CD14-positive monocyte (primary cell): ENCODE measurements at regions not wholly inside any gene's neighbourhood (a gene's known extent, or its start where the extent isn't known, plus 50 kb on each side); places are given as distances from the start of the nearest gene placed in this dataset.

Source experiments
- DNase-seq, 3 donors: peaks; one replicate each; pipeline ENCODE4 v3.0.0-alpha.2; 2011 to 2022
- H2AFZ ChIP-seq: 2 replicates; pipeline ENCODE4 v1.6.0; 2012; ENCODE audit warnings: mild to moderate bottlenecking, low read depth, low read length, inconsistent platforms; ENCODE audit not compliant: insufficient read depth, poor library complexity, severe bottlenecking
- H3K27ac ChIP-seq, 2 donors: 1 replicate in 1 of 2; 2 replicates in 1 of 2; pipeline ENCODE4 v1.5.1; 2012 to 2013; ENCODE audit warnings: low read length in 2 of 2, control low read depth in 1 of 2, inconsistent platforms in 1 of 2, low read depth in 1 of 2, mild to moderate bottlenecking in 1 of 2
- H3K27me3 ChIP-seq, 2 donors: one replicate each; pipeline versions ENCODE4 v1.6.0 to v1.6.1; 2011 to 2013; ENCODE audit warnings: low read length in 2 of 2; ENCODE audit not compliant: control insufficient read depth in 2 of 2, insufficient read depth in 2 of 2
- H3K36me3 ChIP-seq, 2 donors: replicated peaks in 1 of 2; 1 replicate in 1 of 2; 2 replicates in 1 of 2; pipeline versions ENCODE4 v1.5.1 to v1.6.1; 2012 to 2013; ENCODE audit warnings: low read length in 2 of 2, control low read depth in 1 of 2, inconsistent platforms in 1 of 2, mild to moderate bottlenecking in 1 of 2; ENCODE audit not compliant: insufficient read depth in 2 of 2, control insufficient read depth in 1 of 2
- H3K4me1 ChIP-seq, 2 donors: 1 replicate in 1 of 2; 2 replicates in 1 of 2; pipeline versions ENCODE4 v1.5.1 to v1.6.1; 2012 to 2013; ENCODE audit warnings: low read length in 2 of 2, control low read depth in 1 of 2, inconsistent platforms in 1 of 2, mild to moderate bottlenecking in 1 of 2, moderate library complexity in 1 of 2; ENCODE audit not compliant: insufficient read depth in 2 of 2, control insufficient read depth in 1 of 2
- H3K4me2 ChIP-seq: replicated peaks from 2 replicates; pipeline ENCODE3; 2012; ENCODE audit warnings: low read length, moderate library complexity, mild to moderate bottlenecking; ENCODE audit not compliant: poor library complexity, severe bottlenecking; ENCODE audit errors: extremely low read depth
- H3K4me3 ChIP-seq, 3 experiments: fragments of 200-600 bp in 1 of 3; sonication (generic) in 1 of 3; replicated peaks in 1 of 3; 1 replicate in 2 of 3; 2 replicates in 1 of 3; pipeline ENCODE4 v1.5.1; 2011 to 2013; ENCODE audit warnings: low read length in 3 of 3, mild to moderate bottlenecking in 3 of 3, control low read depth in 2 of 3, low read depth in 2 of 3, inconsistent platforms in 1 of 3, moderate library complexity in 1 of 3
- H3K79me2 ChIP-seq: 2 replicates; pipeline ENCODE4 v1.6.0; 2012; ENCODE audit warnings: mild to moderate bottlenecking, control low read depth, inconsistent platforms, low read length, moderate library complexity; ENCODE audit not compliant: insufficient read depth
- H3K9ac ChIP-seq: 2 replicates; pipeline ENCODE4 v1.6.0; 2017; ENCODE audit warnings: low read length, mild to moderate bottlenecking; ENCODE audit not compliant: insufficient read depth, poor library complexity, severe bottlenecking
- H3K9me3 ChIP-seq, 2 donors: replicated peaks in 1 of 2; 1 replicate in 1 of 2; 2 replicates in 1 of 2; pipeline versions ENCODE4 v1.5.1 to v1.6.1; 2012 to 2013; ENCODE audit warnings: low read length in 2 of 2, control low read depth in 1 of 2; ENCODE audit not compliant: control insufficient read depth in 1 of 2, insufficient read depth in 1 of 2
- H4K20me1 ChIP-seq: 2 replicates; pipeline ENCODE4 v1.6.0; 2012; ENCODE audit warnings: mild to moderate bottlenecking, low read length, control low read depth, moderate library complexity; ENCODE audit not compliant: insufficient read depth
- H3K27ac Mint-ChIP-seq, 7 donors: one replicate each; pipeline ENCODE4 v1.8.0; 2020; ENCODE audit warnings: mild to moderate bottlenecking in 7 of 7, mixed read lengths in 7 of 7, moderate library complexity in 6 of 7, inconsistent platforms in 2 of 7
- H3K27me3 Mint-ChIP-seq, 3 donors: one replicate each; pipeline ENCODE4 v1.8.0; 2021 to 2022; ENCODE audit warnings: low read depth in 3 of 3, mild to moderate bottlenecking in 3 of 3, mixed read lengths in 3 of 3, moderate library complexity in 3 of 3, inconsistent platforms in 1 of 3
- H3K36me3 Mint-ChIP-seq, 2 donors: one replicate each; pipeline ENCODE4 v1.8.0; 2020; ENCODE audit warnings: mixed read lengths in 2 of 2, inconsistent platforms in 1 of 2, mild to moderate bottlenecking in 1 of 2
- H3K4me1 Mint-ChIP-seq: one replicate; pipeline ENCODE4 v1.8.0; 2020; ENCODE audit warnings: mild to moderate bottlenecking, mixed read lengths
- H3K4me3 Mint-ChIP-seq, 2 donors: one replicate each; pipeline ENCODE4 v1.8.0; 2020; ENCODE audit warnings: mild to moderate bottlenecking in 2 of 2, mixed read lengths in 2 of 2, moderate library complexity in 1 of 2
- H3K9me3 Mint-ChIP-seq, 7 donors: one replicate each; pipeline ENCODE4 v1.8.0; 2020 to 2022; ENCODE audit warnings: mixed read lengths in 7 of 7, mild to moderate bottlenecking in 6 of 7, moderate library complexity in 6 of 7, inconsistent platforms in 2 of 7
- WGBS: methylation state at CpG from one replicate; pipeline ENCODE4 v1.1.5; 2013; ENCODE audit warnings: missing lambda C conversion rate; ENCODE audit not compliant: insufficient coverage; 5-methylcytosine and 5-hydroxymethylcytosine counted together
- intact Hi-C, 2 donors: fragments of 100-400 bp; cut with micrococcal nuclease; formaldehyde crosslinking; loops; one replicate each; pipeline versions ENCODE4 v1.15.0 to v1.15.1; 2023
- TF ChIP-seq, protein P1 (sequence below): fragments of 200-600 bp; IDR thresholded peaks from one replicate; pipeline ENCODE4 v1.8.0; 2022; ENCODE audit warnings: antibody characterized with exemption, mild to moderate bottlenecking

DNA sequence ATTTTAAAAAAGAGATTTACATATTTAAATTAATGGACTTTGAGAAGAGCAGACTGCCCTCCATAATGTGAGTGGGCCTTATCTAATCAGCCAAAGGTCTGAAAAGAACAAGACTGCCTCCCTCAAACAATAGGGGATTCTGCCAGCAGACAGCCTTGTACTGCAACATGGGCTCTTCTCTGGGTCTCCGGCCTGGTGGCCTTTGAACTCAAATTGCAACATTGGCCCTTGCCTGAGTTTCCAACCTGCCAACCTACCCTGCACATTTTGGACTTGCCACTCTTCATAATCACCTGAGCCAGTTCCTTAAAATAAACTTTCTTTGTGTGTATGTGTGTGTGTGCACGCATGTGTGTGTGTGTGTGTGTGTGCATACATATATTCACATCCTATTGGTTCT, 90.8 kb upstream of the OTUD4 start:
- Histone ChIP-seq H4K20me1 (no peaks in the 10 kb centered on the region), H3K9ac (no peak overlapping the region), H3K36me3 (no peaks in the 10 kb centered on the region), H3K4me2 (no peak overlapping the region), H2AFZ (no peak overlapping the region), H3K27ac (no peak overlapping the region), H3K79me2 (no peaks in the 10 kb centered on the region), H3K27me3 (no peaks in the 10 kb centered on the region), H3K4me1 (no peaks in the 10 kb centered on the region), H3K9me3 (no peaks in the 10 kb centered on the region), H3K4me3 (no peak overlapping the region)
- peaks cover 0 to 8% (median 4%) of the 10 kb centered on the region in 7 donors for H3K9me3 Mint-ChIP-seq
- WGBS: 100% methylated on average over 1 of the region's 2 CpGs
- H3K27ac Mint-ChIP-seq: no peak overlapping the region
- H3K4me3 Mint-ChIP-seq: no peak overlapping the region
- no peak for DNase-seq
- H3K36me3 Mint-ChIP-seq: no peaks in the 10 kb centered on the region
- no peaks in the 10 kb centered on the region for H3K4me1 Mint-ChIP-seq
- intact Hi-C loops: no loop called here
- peaks cover 2 to 5% (median 2%) of the 10 kb centered on the region in 3 donors for H3K27me3 Mint-ChIP-seq
- TF ChIP-seq, protein P1, sequence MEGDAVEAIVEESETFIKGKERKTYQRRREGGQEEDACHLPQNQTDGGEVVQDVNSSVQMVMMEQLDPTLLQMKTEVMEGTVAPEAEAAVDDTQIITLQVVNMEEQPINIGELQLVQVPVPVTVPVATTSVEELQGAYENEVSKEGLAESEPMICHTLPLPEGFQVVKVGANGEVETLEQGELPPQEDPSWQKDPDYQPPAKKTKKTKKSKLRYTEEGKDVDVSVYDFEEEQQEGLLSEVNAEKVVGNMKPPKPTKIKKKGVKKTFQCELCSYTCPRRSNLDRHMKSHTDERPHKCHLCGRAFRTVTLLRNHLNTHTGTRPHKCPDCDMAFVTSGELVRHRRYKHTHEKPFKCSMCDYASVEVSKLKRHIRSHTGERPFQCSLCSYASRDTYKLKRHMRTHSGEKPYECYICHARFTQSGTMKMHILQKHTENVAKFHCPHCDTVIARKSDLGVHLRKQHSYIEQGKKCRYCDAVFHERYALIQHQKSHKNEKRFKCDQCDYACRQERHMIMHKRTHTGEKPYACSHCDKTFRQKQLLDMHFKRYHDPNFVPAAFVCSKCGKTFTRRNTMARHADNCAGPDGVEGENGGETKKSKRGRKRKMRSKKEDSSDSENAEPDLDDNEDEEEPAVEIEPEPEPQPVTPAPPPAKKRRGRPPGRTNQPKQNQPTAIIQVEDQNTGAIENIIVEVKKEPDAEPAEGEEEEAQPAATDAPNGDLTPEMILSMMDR: no peak

DNA sequence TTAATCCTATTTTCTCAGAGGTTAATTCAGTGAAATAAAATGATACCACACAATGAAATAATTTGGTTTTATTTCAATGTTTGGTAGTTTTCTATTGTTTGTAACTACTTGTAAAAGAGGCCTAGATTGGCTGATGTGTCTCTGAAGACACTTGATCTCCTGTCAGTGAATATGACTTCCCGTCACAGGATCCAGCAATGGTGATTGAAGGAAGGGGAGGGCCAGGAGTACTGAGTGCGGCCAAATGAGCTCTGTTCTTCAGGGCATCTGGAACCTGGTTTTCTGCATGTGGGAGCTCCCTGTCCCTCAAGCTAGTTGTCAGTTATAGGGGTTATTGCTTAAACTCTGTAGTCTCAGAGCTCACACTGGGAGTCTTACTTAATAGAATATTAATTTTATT, 86.5 kb upstream of the OTUD4 start:
- no peaks in the 10 kb centered on the region for H3K36me3 Mint-ChIP-seq
- H3K4me1 Mint-ChIP-seq: no peaks in the 10 kb centered on the region
- no peak overlapping the region for H3K4me3 Mint-ChIP-seq
- intact Hi-C loops: no loop called here
- TF ChIP-seq, protein P1: no peak
- Histone ChIP-seq H3K4me1 (no peaks in the 10 kb centered on the region), H4K20me1 (no peaks in the 10 kb centered on the region), H2AFZ (no peak overlapping the region), H3K4me2 (no peak overlapping the region), H3K9me3 (no peaks in the 10 kb centered on the region), H3K79me2 (no peaks in the 10 kb centered on the region), H3K9ac (no peak overlapping the region), H3K27me3 (no peaks in the 10 kb centered on the region), H3K4me3 (no peak overlapping the region), H3K36me3 (no peaks in the 10 kb centered on the region), H3K27ac (no peak overlapping the region)
- 95% methylated on average over 2 of the region's 2 CpGs for WGBS
- H3K27ac Mint-ChIP-seq: no peak overlapping the region
- peaks cover 0 to 5% (median 2%) of the 10 kb centered on the region in 3 donors for H3K27me3 Mint-ChIP-seq
- DNase-seq: no peak
- H3K9me3 Mint-ChIP-seq: peaks cover 0 to 15% (median 0%) of the 10 kb centered on the region in 7 donors
